ENCODE measurements at regions not wholly inside any gene's neighbourhood (a gene's known extent, or its start where the extent isn't known, plus 50 kb on each side); places are given as distances from the start of the nearest gene placed in this dataset.
"Not testable (repeated sequence)": the region's sequence is repeated elsewhere in the genome, so short reads cannot be mapped to it uniquely, and the experiment has no call there.

DNA sequence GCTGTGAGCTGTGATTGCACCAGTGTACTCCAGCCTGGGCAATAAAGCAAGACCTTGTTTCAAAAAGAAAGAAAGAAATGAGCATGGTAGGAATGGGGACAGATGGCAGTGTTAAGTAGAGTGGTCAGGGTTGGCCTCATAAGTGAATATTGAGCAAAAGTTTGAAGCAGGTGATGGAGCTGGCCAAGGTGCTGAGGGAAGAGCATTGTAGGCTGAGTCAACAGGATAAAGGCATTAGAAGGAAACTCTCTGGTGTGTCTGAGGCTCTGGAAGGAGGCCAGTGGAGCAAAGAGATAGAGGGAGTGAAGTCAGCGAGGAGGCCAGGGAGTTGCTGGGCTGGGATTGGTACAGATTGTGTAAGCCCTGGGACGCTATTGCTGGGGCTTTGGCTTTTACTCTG is 336.1 kb downstream of the ZNF37A start:
- CTCF ChIA-PET (ENCODE audit: low intra/inter-chr PET ratio, low total read pairs); BruUV-seq (replicated peaks); H3K9ac ChIP-seq (ENCODE audit: insufficient read depth, low read depth, low read length); H3K79me2 ChIP-seq (ENCODE audit: insufficient read depth, low read length); POLR2A ChIA-PET; intact Hi-C loops (cut with micrococcal nuclease; ENCODE audit: unreplicated experiment); FAIRE-seq; H3K4me2 ChIP-seq (ENCODE audit: low read depth, low read length); H3K36me3 ChIP-seq (replicated peaks in 1 of 2; ENCODE audit: control insufficient read depth in 1 of 2, insufficient read depth in 2 of 2, low read length in 2 of 2); H3K27ac ChIP-seq (ENCODE audit: extremely low read length, insufficient read depth, low read length); H2AFZ ChIP-seq (ENCODE audit: low read length); DNase-seq (ENCODE audit: low spot score); H3K9me3 ChIP-seq (ENCODE audit: low read length); H3K4me3 ChIP-seq (replicated peaks in 1 of 3; ENCODE audit: insufficient read depth in 1 of 3, low read depth in 2 of 3, low read length in 3 of 3); in situ Hi-C loops (cut with HindIII; ENCODE audit: extremely low pct_ligation_motif_present, low pct_unique_long_range_greater_than_20kb); H3K4me1 ChIP-seq (ENCODE audit: insufficient read depth, low read length); H3K27me3 ChIP-seq (ENCODE audit: control insufficient read depth in 1 of 2, insufficient read depth in 2 of 2, low read length in 2 of 2); ATAC-seq; H4K20me1 ChIP-seq (ENCODE audit: insufficient read depth, low read length): not testable (repeated sequence)
- WGBS (ENCODE audit: low lambda C conversion rate) = 91% methylated on average over 2 of the region's 2 CpGs
- TF ChIP-seq, protein P1, sequence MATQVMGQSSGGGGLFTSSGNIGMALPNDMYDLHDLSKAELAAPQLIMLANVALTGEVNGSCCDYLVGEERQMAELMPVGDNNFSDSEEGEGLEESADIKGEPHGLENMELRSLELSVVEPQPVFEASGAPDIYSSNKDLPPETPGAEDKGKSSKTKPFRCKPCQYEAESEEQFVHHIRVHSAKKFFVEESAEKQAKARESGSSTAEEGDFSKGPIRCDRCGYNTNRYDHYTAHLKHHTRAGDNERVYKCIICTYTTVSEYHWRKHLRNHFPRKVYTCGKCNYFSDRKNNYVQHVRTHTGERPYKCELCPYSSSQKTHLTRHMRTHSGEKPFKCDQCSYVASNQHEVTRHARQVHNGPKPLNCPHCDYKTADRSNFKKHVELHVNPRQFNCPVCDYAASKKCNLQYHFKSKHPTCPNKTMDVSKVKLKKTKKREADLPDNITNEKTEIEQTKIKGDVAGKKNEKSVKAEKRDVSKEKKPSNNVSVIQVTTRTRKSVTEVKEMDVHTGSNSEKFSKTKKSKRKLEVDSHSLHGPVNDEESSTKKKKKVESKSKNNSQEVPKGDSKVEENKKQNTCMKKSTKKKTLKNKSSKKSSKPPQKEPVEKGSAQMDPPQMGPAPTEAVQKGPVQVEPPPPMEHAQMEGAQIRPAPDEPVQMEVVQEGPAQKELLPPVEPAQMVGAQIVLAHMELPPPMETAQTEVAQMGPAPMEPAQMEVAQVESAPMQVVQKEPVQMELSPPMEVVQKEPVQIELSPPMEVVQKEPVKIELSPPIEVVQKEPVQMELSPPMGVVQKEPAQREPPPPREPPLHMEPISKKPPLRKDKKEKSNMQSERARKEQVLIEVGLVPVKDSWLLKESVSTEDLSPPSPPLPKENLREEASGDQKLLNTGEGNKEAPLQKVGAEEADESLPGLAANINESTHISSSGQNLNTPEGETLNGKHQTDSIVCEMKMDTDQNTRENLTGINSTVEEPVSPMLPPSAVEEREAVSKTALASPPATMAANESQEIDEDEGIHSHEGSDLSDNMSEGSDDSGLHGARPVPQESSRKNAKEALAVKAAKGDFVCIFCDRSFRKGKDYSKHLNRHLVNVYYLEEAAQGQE (IDR thresholded peaks at IDR 0.05; ENCODE audit: borderline replicate concordance in 1 of 2, low read depth in 1 of 2, low read length in 2 of 2) = peak in 1 of 2 experiments; percentile 60; a peak in 1 of 4 replicates

DNA sequence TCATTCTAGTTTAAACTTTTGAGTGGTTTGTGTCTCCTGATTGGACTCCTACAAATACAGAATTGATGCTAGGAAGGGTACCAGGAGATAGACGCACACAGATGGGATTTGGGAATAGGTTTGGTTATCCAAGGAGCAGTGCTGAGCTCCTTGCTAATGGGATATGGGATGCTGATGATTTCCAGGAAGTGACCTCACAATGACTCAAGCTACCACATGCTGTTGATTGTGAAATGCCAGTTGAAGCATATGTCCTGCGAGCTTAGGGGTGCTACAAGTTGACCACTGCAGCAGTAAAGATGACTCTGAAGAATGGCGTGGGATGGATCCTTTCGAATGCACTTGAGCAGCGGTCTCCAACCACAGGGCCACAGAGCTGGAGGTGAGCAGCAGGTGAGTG is 343.2 kb downstream of the ZNF37A start:
- H3K27me3 ChIP-seq (ENCODE audit: control insufficient read depth in 1 of 2, insufficient read depth in 2 of 2, low read length in 2 of 2); H4K20me1 ChIP-seq (ENCODE audit: insufficient read depth, low read length); H3K4me2 ChIP-seq (ENCODE audit: low read depth, low read length); H3K4me3 ChIP-seq (replicated peaks in 1 of 3; ENCODE audit: insufficient read depth in 1 of 3, low read depth in 2 of 3, low read length in 3 of 3); H2AFZ ChIP-seq (ENCODE audit: low read length); BruUV-seq (replicated peaks); H3K4me1 ChIP-seq (ENCODE audit: insufficient read depth, low read length); H3K27ac ChIP-seq (ENCODE audit: extremely low read length, insufficient read depth, low read length); CTCF ChIA-PET (ENCODE audit: low intra/inter-chr PET ratio, low total read pairs); H3K9ac ChIP-seq (ENCODE audit: insufficient read depth, low read depth, low read length); in situ Hi-C loops (cut with HindIII; ENCODE audit: extremely low pct_ligation_motif_present, low pct_unique_long_range_greater_than_20kb); FAIRE-seq; DNase-seq (ENCODE audit: low spot score); ATAC-seq; H3K9me3 ChIP-seq (ENCODE audit: low read length); H3K79me2 ChIP-seq (ENCODE audit: insufficient read depth, low read length); H3K36me3 ChIP-seq (replicated peaks in 1 of 2; ENCODE audit: control insufficient read depth in 1 of 2, insufficient read depth in 2 of 2, low read length in 2 of 2); intact Hi-C loops (cut with micrococcal nuclease; ENCODE audit: unreplicated experiment); POLR2A ChIA-PET: not testable (repeated sequence)
- 100% methylated on average over 1 of the region's 5 CpGs for WGBS (ENCODE audit: low lambda C conversion rate)

Data from HepG2 (cell line).